ENCODE measurements at regions not wholly inside any gene's neighbourhood (a gene's known extent, or its start where the extent isn't known, plus 50 kb on each side); places are given as distances from the start of the nearest gene placed in this dataset.
A peak's percentile ranks its signal among the peaks of the same experiment; 100 is the strongest.

DNA sequence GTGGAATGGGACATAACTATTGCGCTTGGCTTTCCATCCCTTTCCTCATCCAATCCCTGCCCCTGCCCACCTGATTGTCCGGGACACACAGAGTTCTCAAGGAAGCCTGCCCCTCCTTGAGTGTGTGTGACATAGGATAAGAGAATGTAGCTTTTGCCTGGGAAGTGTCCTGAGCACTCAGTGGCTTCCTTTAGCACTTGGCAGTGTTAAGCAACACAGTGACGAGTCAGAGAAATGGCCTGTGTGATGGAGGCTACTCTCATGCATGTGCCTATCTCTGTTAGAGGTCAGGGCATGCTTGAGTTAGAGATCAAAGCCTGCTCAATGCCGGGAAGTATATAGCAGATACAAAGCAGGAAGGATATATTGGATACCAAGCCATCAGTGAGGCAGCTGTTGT is 289.5 kb downstream of the SIPA1L2 start:
- ChIA-PET CTCF (no interaction called here), POLR2A (ENCODE audit: unreplicated experiment) (no interaction called here)
- H3K27me3 ChIP-seq (ENCODE audit: low read length): no peaks in the 10 kb centered on the region
- DNase-seq (peak; percentile 22), ATAC-seq (no peak)
- H3F3A ChIP-seq (ENCODE audit: low read length, unreplicated experiment): no peaks in the 10 kb centered on the region
- H3K4me2 ChIP-seq (ENCODE audit: low read length): no peak overlapping the region
- H3K79me2 ChIP-seq (ENCODE audit: low read length): no peaks in the 10 kb centered on the region
- H3K9ac ChIP-seq (ENCODE audit: low read length): no peak overlapping the region
- H3K9me3 ChIP-seq (ENCODE audit: low read length): peaks cover 7% of the 10 kb centered on the region; the same call in 1 of the 2 replicates
- no peak overlapping the region for H3K4me3 ChIP-seq (ENCODE audit: low read length)
- no peaks in the 10 kb centered on the region for H3K9me2 ChIP-seq (replicated peaks; ENCODE audit: low read length)
- H3K36me3 ChIP-seq (ENCODE audit: low read depth, low read length): 0 out of 2 replicates have a peak, but pooled peaks cover 4% of the 10 kb centered on the region
- no TSS peak for BruUV-seq (replicated peaks)
- TF ChIP-seq EZH2phosphoT487 (IDR thresholded peaks at IDR 0.05; ENCODE audit: borderline replicate concordance, low read length) (no peak), EZH2 (IDR thresholded peaks at IDR 0.05; ENCODE audit: low read length, unreplicated experiment) (no peak)
- TF ChIP-seq, protein P1, sequence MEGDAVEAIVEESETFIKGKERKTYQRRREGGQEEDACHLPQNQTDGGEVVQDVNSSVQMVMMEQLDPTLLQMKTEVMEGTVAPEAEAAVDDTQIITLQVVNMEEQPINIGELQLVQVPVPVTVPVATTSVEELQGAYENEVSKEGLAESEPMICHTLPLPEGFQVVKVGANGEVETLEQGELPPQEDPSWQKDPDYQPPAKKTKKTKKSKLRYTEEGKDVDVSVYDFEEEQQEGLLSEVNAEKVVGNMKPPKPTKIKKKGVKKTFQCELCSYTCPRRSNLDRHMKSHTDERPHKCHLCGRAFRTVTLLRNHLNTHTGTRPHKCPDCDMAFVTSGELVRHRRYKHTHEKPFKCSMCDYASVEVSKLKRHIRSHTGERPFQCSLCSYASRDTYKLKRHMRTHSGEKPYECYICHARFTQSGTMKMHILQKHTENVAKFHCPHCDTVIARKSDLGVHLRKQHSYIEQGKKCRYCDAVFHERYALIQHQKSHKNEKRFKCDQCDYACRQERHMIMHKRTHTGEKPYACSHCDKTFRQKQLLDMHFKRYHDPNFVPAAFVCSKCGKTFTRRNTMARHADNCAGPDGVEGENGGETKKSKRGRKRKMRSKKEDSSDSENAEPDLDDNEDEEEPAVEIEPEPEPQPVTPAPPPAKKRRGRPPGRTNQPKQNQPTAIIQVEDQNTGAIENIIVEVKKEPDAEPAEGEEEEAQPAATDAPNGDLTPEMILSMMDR (conservative IDR thresholded peaks at IDR 0.05; ENCODE audit: low read depth, low read length): no peak
- no peak overlapping the region for H2AFZ ChIP-seq (ENCODE audit: low read length)
- H3K27ac ChIP-seq (ENCODE audit: low read length): no peak overlapping the region
- H4K20me1 ChIP-seq (ENCODE audit: low read length): no peaks in the 10 kb centered on the region
- H3K4me1 ChIP-seq (ENCODE audit: insufficient read depth, low read length): 0 out of 2 replicates have a peak, but pooled peaks cover 3% of the 10 kb centered on the region
- intact Hi-C loops (cut with micrococcal nuclease): no loop called here

DNA sequence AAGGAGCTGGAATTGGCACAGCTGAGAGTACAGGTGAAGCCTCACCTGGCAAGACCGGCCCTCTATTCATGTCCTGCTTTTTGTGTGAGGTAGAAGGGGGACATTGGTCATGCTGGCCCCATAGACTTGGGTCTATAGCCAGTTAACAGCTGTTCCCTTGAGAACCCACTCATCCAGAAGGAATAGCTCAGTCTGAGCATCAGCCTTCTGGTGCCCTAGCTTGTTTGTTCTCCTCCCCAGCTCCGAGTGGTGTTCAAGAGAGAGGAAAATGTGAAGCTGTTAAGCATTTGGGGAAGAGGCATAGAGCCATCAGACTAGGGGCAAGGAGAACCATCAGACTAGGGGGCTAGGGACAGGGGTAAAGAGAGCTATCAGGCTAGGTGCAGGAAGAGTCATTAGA is 290.9 kb downstream of the SIPA1L2 start:
- no peak overlapping the region for H3K4me3 ChIP-seq (ENCODE audit: low read length)
- no peaks in the 10 kb centered on the region for H3K9me3 ChIP-seq (ENCODE audit: low read length)
- no peaks in the 10 kb centered on the region for H3K27me3 ChIP-seq (ENCODE audit: low read length)
- no peak for TF ChIP-seq EZH2phosphoT487 (IDR thresholded peaks at IDR 0.05; ENCODE audit: borderline replicate concordance, low read length)
- TF ChIP-seq, protein P1 (conservative IDR thresholded peaks at IDR 0.05; ENCODE audit: low read depth, low read length): no peak
- no peak for TF ChIP-seq EZH2 (IDR thresholded peaks at IDR 0.05; ENCODE audit: low read length, unreplicated experiment)
- no peaks in the 10 kb centered on the region for H3F3A ChIP-seq (ENCODE audit: low read length, unreplicated experiment)
- no TSS peak for BruUV-seq (replicated peaks)
- no peak for DNase-seq
- no peaks in the 10 kb centered on the region for H3K36me3 ChIP-seq (ENCODE audit: low read depth, low read length)
- H3K27ac ChIP-seq (ENCODE audit: low read length): no peak overlapping the region
- no peak for ATAC-seq
- no peaks in the 10 kb centered on the region for H4K20me1 ChIP-seq (ENCODE audit: low read length)
- intact Hi-C loops (cut with micrococcal nuclease): no loop called here
- H3K9me2 ChIP-seq (replicated peaks; ENCODE audit: low read length): no peaks in the 10 kb centered on the region
- H2AFZ ChIP-seq (ENCODE audit: low read length): no peak overlapping the region
- H3K9ac ChIP-seq (ENCODE audit: low read length): no peak overlapping the region
- peaks cover 15% of the 10 kb centered on the region for H3K4me1 ChIP-seq (ENCODE audit: insufficient read depth, low read length)
- POLR2A ChIA-PET (ENCODE audit: unreplicated experiment): no interaction called here
- CTCF ChIA-PET: no interaction called here
- no peak overlapping the region for H3K4me2 ChIP-seq (ENCODE audit: low read length)
- no peaks in the 10 kb centered on the region for H3K79me2 ChIP-seq (ENCODE audit: low read length)

DNA sequence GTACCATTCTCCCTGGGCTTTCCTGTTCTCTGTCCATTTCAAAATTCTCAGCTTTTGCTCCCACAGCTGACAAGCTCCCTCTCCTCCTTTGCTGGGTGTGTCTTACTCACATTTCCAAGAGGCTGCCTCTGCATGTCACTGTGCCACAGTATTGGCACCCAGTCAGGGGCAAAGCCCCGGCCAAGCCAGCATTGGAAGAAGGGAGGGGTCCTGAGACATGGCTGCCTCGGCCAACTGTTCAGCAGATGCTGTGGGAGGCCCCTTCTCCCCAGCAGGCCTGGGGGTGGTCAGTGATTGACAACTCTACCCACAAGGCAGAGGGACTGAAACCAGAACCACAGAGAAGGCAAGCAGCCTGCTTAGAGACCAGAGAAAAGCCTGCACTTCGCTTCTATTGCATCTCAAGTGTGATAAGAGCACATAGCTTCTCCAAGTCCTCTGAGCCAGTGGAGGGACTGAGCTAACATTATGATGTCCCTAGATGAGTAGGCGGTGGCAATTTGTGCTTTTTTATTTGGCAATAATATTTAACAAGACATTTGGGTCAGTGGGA is 294.1 kb downstream of the SIPA1L2 start:
- Histone ChIP-seq H3K27ac (ENCODE audit: low read length) (no peak overlapping the region), H3K36me3 (ENCODE audit: low read depth, low read length) (no peaks in the 10 kb centered on the region), H3K9me3 (ENCODE audit: low read length) (no peaks in the 10 kb centered on the region), H3K9ac (ENCODE audit: low read length) (no peak overlapping the region), H3K4me1 (ENCODE audit: insufficient read depth, low read length) (peaks cover 15% of the 10 kb centered on the region), H3K4me2 (ENCODE audit: low read length) (no peak overlapping the region), H3K4me3 (ENCODE audit: low read length) (no peak overlapping the region), H3K79me2 (ENCODE audit: low read length) (no peaks in the 10 kb centered on the region), H2AFZ (ENCODE audit: low read length) (no peak overlapping the region), H4K20me1 (ENCODE audit: low read length) (no peaks in the 10 kb centered on the region), H3F3A (ENCODE audit: low read length, unreplicated experiment) (no peaks in the 10 kb centered on the region), H3K27me3 (ENCODE audit: low read length) (no peaks in the 10 kb centered on the region), H3K9me2 (replicated peaks; ENCODE audit: low read length) (no peaks in the 10 kb centered on the region)
- ChIA-PET CTCF (no interaction called here), POLR2A (ENCODE audit: unreplicated experiment) (no interaction called here)
- intact Hi-C loops (cut with micrococcal nuclease): no loop called here
- no TSS peak for BruUV-seq (replicated peaks)
- ATAC-seq (no peak), DNase-seq (no peak)
- TF ChIP-seq EZH2 (IDR thresholded peaks at IDR 0.05; ENCODE audit: low read length, unreplicated experiment): no peak
- TF ChIP-seq, protein P1 (conservative IDR thresholded peaks at IDR 0.05; ENCODE audit: low read depth, low read length): no peak
- TF ChIP-seq EZH2phosphoT487 (IDR thresholded peaks at IDR 0.05; ENCODE audit: borderline replicate concordance, low read length): no peak

Data from PC-3 (cell line).